Keratinocyte (primary cell): ENCODE measurements at regions not wholly inside any gene's neighbourhood (a gene's known extent, or its start where the extent isn't known, plus 50 kb on each side); places are given as distances from the start of the nearest gene placed in this dataset.
"Not testable (repeated sequence)": the region's sequence is repeated elsewhere in the genome, so short reads cannot be mapped to it uniquely, and the experiment has no call there.

Experiments used
- DNase-seq: peaks from one replicate; pipeline ENCODE4 v3.0.0-alpha.2; 2011; ENCODE audit warnings: low read depth, missing footprints, low spot score
- FAIRE-seq: peaks from 2 replicates; lab custom pipeline; 2011; peaks lifted over from hg19 to GRCh38; lab: Jason Lieb, UNC
- H2AFZ ChIP-seq: 2 replicates; pipeline ENCODE4 v1.6.0; 2012; ENCODE audit warnings: low read length, control low read depth, inconsistent platforms; ENCODE audit not compliant: control insufficient read depth
- H3K27ac ChIP-seq: 2 replicates; pipeline ENCODE4 v1.5.1; 2011; ENCODE audit warnings: low read length; ENCODE audit not compliant: control insufficient read depth, insufficient read depth
- H3K27me3 ChIP-seq: 3 replicates; pipeline ENCODE4 v1.6.0; 2011; ENCODE audit warnings: low read length; ENCODE audit not compliant: control insufficient read depth, insufficient read depth; ENCODE audit errors: extremely low read depth
- H3K36me3 ChIP-seq, 2 experiments: 2 replicates in 1 of 2; 3 replicates in 1 of 2; pipeline ENCODE4 v1.5.1; 2011; ENCODE audit warnings: low read length in 2 of 2, mild to moderate bottlenecking in 1 of 2; ENCODE audit not compliant: control insufficient read depth in 2 of 2, insufficient read depth in 2 of 2; ENCODE audit errors: extremely low read depth in 1 of 2
- H3K4me1 ChIP-seq: 3 replicates; pipeline ENCODE4 v1.5.1; 2011; ENCODE audit warnings: low read length; ENCODE audit not compliant: control insufficient read depth, insufficient read depth; ENCODE audit errors: extremely low read depth
- H3K4me2 ChIP-seq: 3 replicates; pipeline ENCODE4 v1.6.0; 2011; ENCODE audit warnings: low read depth, low read length; ENCODE audit not compliant: control insufficient read depth, insufficient read depth; ENCODE audit errors: extremely low read depth
- H3K4me3 ChIP-seq, 3 experiments: fragments of 200-600 bp in 1 of 3; sonication (generic) in 1 of 3; 2 replicates in 2 of 3; 3 replicates in 1 of 3; pipeline ENCODE4 v1.5.1; 2011 to 2016; ENCODE audit warnings: low read length in 3 of 3, mild to moderate bottlenecking in 3 of 3, control low read depth in 2 of 3, inconsistent platforms in 1 of 3, low read depth in 1 of 3, mixed read lengths in 1 of 3, mixed run types in 1 of 3, moderate library complexity in 1 of 3; ENCODE audit not compliant: control insufficient read depth in 2 of 3, insufficient read depth in 2 of 3; ENCODE audit errors: extremely low read depth in 1 of 3
- H3K79me2 ChIP-seq: 2 replicates; pipeline ENCODE4 v1.6.0; 2012; ENCODE audit warnings: low read length; ENCODE audit not compliant: control insufficient read depth, insufficient read depth
- H3K9ac ChIP-seq: 3 replicates; pipeline ENCODE4 v1.6.0; 2011; ENCODE audit warnings: low read length; ENCODE audit not compliant: control insufficient read depth, insufficient read depth; ENCODE audit errors: extremely low read depth
- H3K9me1 ChIP-seq: 3 replicates; pipeline ENCODE4 v1.6.0; 2011; ENCODE audit warnings: low read length; ENCODE audit not compliant: control insufficient read depth, insufficient read depth; ENCODE audit errors: extremely low read depth
- H3K9me3 ChIP-seq: 2 replicates; pipeline ENCODE4 v1.5.1; 2012; ENCODE audit warnings: low read depth, low read length; ENCODE audit not compliant: control insufficient read depth
- H4K20me1 ChIP-seq: 3 replicates; pipeline ENCODE4 v1.6.0; 2011; ENCODE audit warnings: low read length; ENCODE audit not compliant: control insufficient read depth, insufficient read depth; ENCODE audit errors: extremely low read depth
- CTCF ChIP-seq, 3 experiments: IDR thresholded peaks in 1 of 3; conservative IDR thresholded peaks in 1 of 3; optimal IDR thresholded peaks in 1 of 3; 2 replicates in 2 of 3; 3 replicates in 1 of 3; pipeline versions ENCODE3 to v1.5.1; 2011; ENCODE audit warnings: low read length in 3 of 3, mild to moderate bottlenecking in 3 of 3, moderate library complexity in 2 of 3, control low read depth in 1 of 3, inconsistent platforms in 1 of 3; ENCODE audit not compliant: insufficient read depth in 2 of 3; ENCODE audit errors: extremely low read depth in 1 of 3
- EZH2 ChIP-seq: IDR thresholded peaks from one replicate; pipeline ENCODE4 v1.6.1; 2012; ENCODE audit warnings: inconsistent platforms, mild to moderate bottlenecking, low read length, moderate library complexity
- dilution Hi-C: fragments of 300-500 bp; cut with MboI; formaldehyde crosslinking; loops from one replicate; pipeline ENCODE4 v1.7.0; 2020; ENCODE audit warnings: low sequenced_read_pairs; ENCODE audit not compliant: extremely low pct_ligation_motif_present

- Histone ChIP-seq H3K9me3 (no peaks in the 10 kb centered on the region), H3K36me3 (no peaks in the 10 kb centered on the region), H3K9ac (no peak overlapping the region), H2AFZ (no peak overlapping the region), H3K27ac (no peak overlapping the region), H3K9me1 (no peaks in the 10 kb centered on the region), H3K4me3 (no peak overlapping the region), H3K4me2 (no peak overlapping the region), H3K79me2 (no peaks in the 10 kb centered on the region), H3K27me3 (no peaks in the 10 kb centered on the region), H4K20me1 (no peaks in the 10 kb centered on the region), H3K4me1 (no peaks in the 10 kb centered on the region)
- no peak for DNase-seq
- TF ChIP-seq EZH2 = no peak
- no peak for TF ChIP-seq CTCF (optimal IDR thresholded peaks at IDR 0.05 in 1 of 3, IDR thresholded peaks at IDR 0.05 in 1 of 3, conservative IDR thresholded peaks at IDR 0.05 in 1 of 3; ENCODE audit: extremely low read depth in 1 of 3, insufficient read depth in 2 of 3, low read length in 3 of 3)
- dilution Hi-C loops = no loop called here
- no peak for FAIRE-seq
Observed at GRCh38 chr18:11480692-11481091, 128.7 kb upstream of the SLC35G4 start.

GRCh38 chr18:11479031-11479430 lies 130.4 kb upstream of the SLC35G4 start:
- H3K4me3 ChIP-seq, H3K4me2 ChIP-seq, H3K79me2 ChIP-seq, H3K4me1 ChIP-seq, H4K20me1 ChIP-seq, H3K9me3 ChIP-seq, DNase-seq, H3K36me3 ChIP-seq, H3K9me1 ChIP-seq, FAIRE-seq, H3K27ac ChIP-seq, H3K27me3 ChIP-seq, H3K9ac ChIP-seq, H2AFZ ChIP-seq, dilution Hi-C loops: not testable (repeated sequence)

GRCh38 chr18:11470941-11471340 lies 138.5 kb upstream of the SLC35G4 start:
- Histone ChIP-seq H4K20me1 (no peaks in the 10 kb centered on the region), H3K9me1 (no peaks in the 10 kb centered on the region), H3K4me1 (no peaks in the 10 kb centered on the region), H3K9me3 (no peaks in the 10 kb centered on the region), H3K27me3 (no peaks in the 10 kb centered on the region), H3K79me2 (no peaks in the 10 kb centered on the region), H3K4me2 (no peak overlapping the region), H2AFZ (no peak overlapping the region), H3K9ac (no peak overlapping the region), H3K27ac (no peak overlapping the region), H3K4me3 (no peak overlapping the region), H3K36me3 (no peaks in the 10 kb centered on the region)
- DNase-seq = no peak
- dilution Hi-C loops = no loop called here
- TF ChIP-seq EZH2 (no peak), CTCF (optimal IDR thresholded peaks at IDR 0.05 in 1 of 3, IDR thresholded peaks at IDR 0.05 in 1 of 3, conservative IDR thresholded peaks at IDR 0.05 in 1 of 3; ENCODE audit: extremely low read depth in 1 of 3, insufficient read depth in 2 of 3, low read length in 3 of 3) (no peak)
- FAIRE-seq = no peak
